Ovary (tissue), 3 donors: ENCODE measurements at regions not wholly inside any gene's neighbourhood (a gene's known extent, or its start where the extent isn't known, plus 50 kb on each side); places are given as distances from the start of the nearest gene placed in this dataset.

Experiments
- CTCF ChIP-seq, 3 donors: fragments of 450-650 bp in 2 of 3; fragments of 200-600 bp in 1 of 3; IDR thresholded peaks; one replicate each; pipeline versions ENCODE4 v1.5.1 to v1.8.0; 2016 to 2022; ENCODE audit warnings: antibody characterized with exemption in 3 of 3, mild to moderate bottlenecking in 1 of 3
- EP300 ChIP-seq: sonication (generic); formaldehyde crosslinking; IDR thresholded peaks from one replicate; pipeline ENCODE4 v1.6.1; 2017; ENCODE audit warnings: antibody characterized with exemption
- donor health status: DM: no; HTN: no; CAD: no.

GRCh38 chr10:94097656-94098055 lies 103.9 kb downstream of the PLCE1 start:
- no peak for TF ChIP-seq CTCF (IDR thresholded peaks at IDR 0.05)
- TF ChIP-seq EP300, result no peak
